Activated T-cell treated with anti-CD3 and anti-CD28 coated beads, Interleukin-2, amount 50 U/mL, for 72 hours (primary cell): ENCODE measurements at regions not wholly inside any gene's neighbourhood (a gene's known extent, or its start where the extent isn't known, plus 50 kb on each side); places are given as distances from the start of the nearest gene placed in this dataset.
"Not testable (repeated sequence)": the region's sequence is repeated elsewhere in the genome, so short reads cannot be mapped to it uniquely, and the experiment has no call there.

ENCODE experiments used
- ATAC-seq, 2 donors: fragments of 150-1000 bp; cut with Tn5 transposase; replicated peaks in 1 of 2; 2 replicates each; pipeline ENCODE4 v1.10.0; 2021; ENCODE audit warnings: moderate library complexity in 2 of 2, mild to moderate bottlenecking in 1 of 2
- DNase-seq, 2 donors: peaks; one replicate each; pipeline ENCODE4 v3.0.0; 2021 to 2022; ENCODE audit warnings: mixed read lengths in 1 of 2
- H3K27ac Mint-ChIP-seq: one replicate; pipeline ENCODE4 v1.8.0; 2022; ENCODE audit warnings: mild to moderate bottlenecking, moderate library complexity, mixed read lengths
- H3K27me3 Mint-ChIP-seq: one replicate; pipeline ENCODE4 v1.8.0; 2022; ENCODE audit warnings: low read depth, mixed read lengths
- H3K36me3 Mint-ChIP-seq, 2 donors: one replicate each; pipeline ENCODE4 v1.8.0; 2022; ENCODE audit warnings: mixed read lengths in 2 of 2, mild to moderate bottlenecking in 1 of 2; ENCODE audit not compliant: insufficient read depth in 2 of 2
- H3K4me1 Mint-ChIP-seq: one replicate; pipeline ENCODE4 v1.8.0; 2022; ENCODE audit warnings: low read depth, mixed read lengths
- H3K4me3 Mint-ChIP-seq, 2 donors: one replicate each; pipeline ENCODE4 v1.8.0; 2022; ENCODE audit warnings: mild to moderate bottlenecking in 2 of 2, mixed read lengths in 2 of 2, moderate library complexity in 2 of 2
- H3K9me3 Mint-ChIP-seq, 2 donors: one replicate each; pipeline ENCODE4 v1.8.0; 2022; ENCODE audit warnings: mixed read lengths in 2 of 2

DNA sequence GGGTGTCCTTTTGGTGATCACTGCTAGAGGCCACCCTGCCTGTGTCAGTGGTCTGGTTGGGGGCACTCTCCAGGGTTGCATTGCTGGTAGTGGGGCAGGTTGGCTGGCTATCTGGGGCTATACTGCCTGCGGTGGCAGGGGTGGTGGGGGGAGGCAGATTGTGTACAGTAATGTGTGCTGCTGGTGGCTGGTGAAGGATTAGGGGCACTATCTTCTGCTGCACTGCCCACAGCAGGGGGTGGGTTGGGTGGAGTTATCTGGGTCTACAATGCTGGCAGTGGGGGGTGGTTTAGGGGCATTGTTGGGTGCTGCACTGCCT, 204.0 kb upstream of the WSB1 start:
- Mint-ChIP-seq H3K4me3 (no peak overlapping the region), H3K27me3 (no peaks in the 10 kb centered on the region)

DNA sequence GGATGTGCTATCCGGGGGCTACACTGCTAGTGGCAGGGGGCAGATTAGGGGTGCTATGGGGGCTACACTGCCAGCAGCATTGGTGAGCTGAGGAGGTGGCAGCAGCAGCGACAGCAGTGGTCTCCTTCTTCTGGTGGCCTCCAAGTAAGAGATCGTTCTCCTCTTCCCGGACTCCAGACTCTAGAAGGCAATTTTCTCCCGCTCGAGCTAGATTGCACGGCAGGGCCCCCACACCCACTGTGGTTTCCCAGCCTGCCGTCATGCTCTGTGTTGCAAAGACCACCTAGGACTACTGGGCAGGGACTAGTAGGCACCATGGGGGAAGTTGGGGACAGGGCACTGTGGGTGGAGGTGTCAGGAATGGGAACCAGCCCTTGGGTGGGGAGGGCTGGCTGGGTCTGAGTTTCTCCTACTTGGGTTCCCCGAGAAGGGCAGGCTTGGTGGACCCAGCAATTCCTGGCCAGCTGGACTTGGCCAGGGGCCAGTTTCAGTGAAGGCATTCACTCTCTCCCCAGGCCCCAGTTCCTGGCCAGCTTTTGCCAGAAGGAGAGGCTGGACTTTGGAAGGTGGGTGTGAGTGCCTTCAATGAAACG, 203.4 kb upstream of the WSB1 start:
- not testable (repeated sequence) for ATAC-seq, H3K27ac Mint-ChIP-seq, H3K36me3 Mint-ChIP-seq, DNase-seq, H3K4me3 Mint-ChIP-seq, H3K4me1 Mint-ChIP-seq, H3K9me3 Mint-ChIP-seq, H3K27me3 Mint-ChIP-seq

More for the DNA sequence above, 204.0 kb upstream of the WSB1 start:
- DNase-seq: no peak
- ATAC-seq: no peak
- peaks cover 0 to 5% of the 10 kb centered on the region in 2 donors for H3K36me3 Mint-ChIP-seq
- H3K9me3 Mint-ChIP-seq: peaks cover 0 to 8% of the 10 kb centered on the region in 2 donors
- no peaks in the 10 kb centered on the region for H3K4me1 Mint-ChIP-seq
- H3K27ac Mint-ChIP-seq: no peak overlapping the region

GRCh38 chr17:27091043-27091497, 202.8 kb upstream of the WSB1 start:
- H3K27me3 Mint-ChIP-seq: no peaks in the 10 kb centered on the region
- DNase-seq (no peak), ATAC-seq (no peak)
- H3K4me1 Mint-ChIP-seq: no peaks in the 10 kb centered on the region
- H3K36me3 Mint-ChIP-seq: peaks cover 0 to 5% of the 10 kb centered on the region in 2 donors
- H3K4me3 Mint-ChIP-seq: no peak overlapping the region
- H3K9me3 Mint-ChIP-seq: peaks cover 0 to 8% of the 10 kb centered on the region in 2 donors
- H3K27ac Mint-ChIP-seq: no peak overlapping the region

DNA sequence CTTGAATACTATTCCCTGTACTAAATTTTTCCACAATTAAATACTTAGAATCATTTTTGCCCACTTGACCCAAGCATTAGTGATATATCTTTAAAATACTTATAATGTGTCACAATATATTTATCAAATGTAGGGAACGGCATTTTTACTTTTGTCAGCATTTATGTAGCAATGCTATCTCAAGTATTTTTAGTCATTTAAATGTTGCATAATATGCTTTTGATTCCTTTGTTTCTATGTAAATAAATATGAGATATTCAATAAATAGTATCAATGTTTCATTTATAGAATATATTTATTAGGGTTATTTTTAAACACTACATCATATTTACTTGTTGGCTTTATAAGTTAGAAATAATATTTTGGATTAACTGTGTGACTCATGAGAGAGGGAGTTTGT, 199.7 kb upstream of the WSB1 start:
- H3K36me3 Mint-ChIP-seq, H3K4me1 Mint-ChIP-seq, H3K27me3 Mint-ChIP-seq, H3K27ac Mint-ChIP-seq, H3K4me3 Mint-ChIP-seq, ATAC-seq, H3K9me3 Mint-ChIP-seq, DNase-seq: not testable (repeated sequence)

GRCh38 chr17:27095821-27096220, 198.1 kb upstream of the WSB1 start:
- not testable (repeated sequence) for H3K9me3 Mint-ChIP-seq, DNase-seq, H3K4me3 Mint-ChIP-seq, H3K36me3 Mint-ChIP-seq, ATAC-seq, H3K27ac Mint-ChIP-seq, H3K4me1 Mint-ChIP-seq, H3K27me3 Mint-ChIP-seq

GRCh38 chr17:27099266-27099665, 194.6 kb upstream of the WSB1 start:
- not testable (repeated sequence) for DNase-seq, H3K4me3 Mint-ChIP-seq, ATAC-seq, H3K4me1 Mint-ChIP-seq, H3K9me3 Mint-ChIP-seq, H3K36me3 Mint-ChIP-seq, H3K27me3 Mint-ChIP-seq, H3K27ac Mint-ChIP-seq

GRCh38 chr17:27104605-27105221, 189.2 kb upstream of the WSB1 start:
- not testable (repeated sequence) for H3K27me3 Mint-ChIP-seq, H3K4me3 Mint-ChIP-seq, H3K4me1 Mint-ChIP-seq, H3K9me3 Mint-ChIP-seq, H3K27ac Mint-ChIP-seq, H3K36me3 Mint-ChIP-seq, ATAC-seq, DNase-seq

DNA sequence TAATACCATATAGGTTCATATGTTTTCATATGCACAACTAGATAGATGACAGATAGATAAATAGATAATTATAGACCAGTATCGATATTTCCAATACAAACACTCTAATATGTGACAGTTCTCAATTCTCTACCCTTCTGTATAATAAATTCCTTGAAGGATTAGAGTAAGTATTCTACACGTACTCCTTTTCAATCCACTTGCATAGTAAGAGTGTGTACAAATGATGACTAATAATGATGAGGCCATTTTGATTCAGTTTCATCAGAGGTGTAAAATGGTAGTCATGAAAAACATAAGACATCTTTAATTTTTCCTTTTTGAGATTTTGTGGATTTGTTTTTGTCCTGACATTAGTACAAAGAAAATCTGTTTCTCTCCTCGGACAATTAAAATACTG, 188.3 kb upstream of the WSB1 start:
- Mint-ChIP-seq H3K9me3 (peaks cover 0 to 1% of the 10 kb centered on the region in 2 donors), H3K4me3 (no peak overlapping the region)

GRCh38 chr17:27106347-27106981, 187.4 kb upstream of the WSB1 start:
- DNase-seq (no peak), ATAC-seq (no peak)
- Mint-ChIP-seq H3K27me3 (peaks cover 3% of the 10 kb centered on the region), H3K4me3 (no peak overlapping the region), H3K4me1 (no peaks in the 10 kb centered on the region), H3K36me3 (no peaks in the 10 kb centered on the region), H3K27ac (no peak overlapping the region), H3K9me3 (peaks cover 0 to 1% of the 10 kb centered on the region in 2 donors)

More for the DNA sequence above, 188.3 kb upstream of the WSB1 start:
- Mint-ChIP-seq H3K27me3 (no peaks in the 10 kb centered on the region), H3K27ac (no peak overlapping the region), H3K36me3 (no peaks in the 10 kb centered on the region), H3K4me1 (no peaks in the 10 kb centered on the region)
- DNase-seq (no peak), ATAC-seq (no peak)

DNA sequence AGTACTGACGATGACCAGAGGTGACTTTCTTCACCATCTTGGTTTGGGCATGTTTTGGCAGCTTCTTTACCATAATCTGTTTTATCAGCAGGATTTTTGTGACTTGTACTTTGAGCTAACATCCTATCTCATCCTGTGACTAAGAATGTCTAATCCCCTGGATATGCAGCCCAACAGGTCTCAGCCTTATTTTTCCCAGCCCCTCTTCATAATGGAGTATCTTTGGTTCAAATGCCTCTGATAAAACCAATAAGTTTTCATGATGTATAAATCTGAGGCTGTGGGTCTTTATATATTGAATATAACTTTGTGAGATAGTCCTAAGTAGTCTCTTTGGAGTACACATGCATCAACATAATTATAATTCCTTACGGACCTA, 186.9 kb upstream of the WSB1 start:
- peaks cover 0 to 1% of the 10 kb centered on the region in 2 donors for H3K9me3 Mint-ChIP-seq
- no peak overlapping the region for H3K4me3 Mint-ChIP-seq
- no peaks in the 10 kb centered on the region for H3K4me1 Mint-ChIP-seq
- H3K36me3 Mint-ChIP-seq: no peaks in the 10 kb centered on the region
- ATAC-seq (no peak), DNase-seq (no peak)
- peaks cover 8% of the 10 kb centered on the region for H3K27me3 Mint-ChIP-seq
- no peak overlapping the region for H3K27ac Mint-ChIP-seq

- not testable (repeated sequence) for DNase-seq, H3K36me3 Mint-ChIP-seq, H3K27me3 Mint-ChIP-seq, H3K4me1 Mint-ChIP-seq, H3K9me3 Mint-ChIP-seq, H3K4me3 Mint-ChIP-seq, H3K27ac Mint-ChIP-seq, ATAC-seq
Measured at GRCh38 chr17:27107386-27108328, 186.3 kb upstream of the WSB1 start.

DNA sequence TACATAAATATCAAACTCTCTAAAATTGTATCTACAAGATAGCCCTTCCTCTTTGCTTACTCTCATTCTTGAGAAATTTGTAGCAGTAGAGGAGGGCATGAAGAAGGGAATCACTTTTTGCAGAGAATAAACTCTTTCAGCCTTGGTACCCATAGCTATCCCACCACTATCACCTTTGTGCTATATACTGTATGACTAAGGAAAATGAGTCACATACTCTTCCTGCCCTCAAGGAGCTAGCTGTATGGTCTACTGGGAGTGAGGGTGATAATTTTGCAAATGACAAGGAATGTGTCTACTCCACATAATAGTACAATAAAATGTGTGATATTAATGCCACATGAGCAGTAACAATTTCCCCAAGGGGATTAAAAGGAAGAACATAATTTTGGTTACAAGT, 184.6 kb upstream of the WSB1 start:
- peaks cover 8% of the 10 kb centered on the region for H3K27me3 Mint-ChIP-seq
- no peaks in the 10 kb centered on the region for H3K9me3 Mint-ChIP-seq
- DNase-seq (no peak), ATAC-seq (no peak)
- no peak overlapping the region for H3K27ac Mint-ChIP-seq
- no peak overlapping the region for H3K4me3 Mint-ChIP-seq
- no peaks in the 10 kb centered on the region for H3K4me1 Mint-ChIP-seq
- H3K36me3 Mint-ChIP-seq: no peaks in the 10 kb centered on the region

GRCh38 chr17:27153005-27153404, 140.9 kb upstream of the WSB1 start:
- Mint-ChIP-seq H3K4me1 (no peaks in the 10 kb centered on the region), H3K27ac (no peak overlapping the region), H3K27me3 (no peaks in the 10 kb centered on the region), H3K36me3 (no peaks in the 10 kb centered on the region), H3K9me3 (no peaks in the 10 kb centered on the region), H3K4me3 (no peak overlapping the region)
- ATAC-seq (no peak), DNase-seq (no peak)
